ENCODE measurements at regions not wholly inside any gene's neighbourhood (a gene's known extent, or its start where the extent isn't known, plus 50 kb on each side); places are given as distances from the start of the nearest gene placed in this dataset.

DNA sequence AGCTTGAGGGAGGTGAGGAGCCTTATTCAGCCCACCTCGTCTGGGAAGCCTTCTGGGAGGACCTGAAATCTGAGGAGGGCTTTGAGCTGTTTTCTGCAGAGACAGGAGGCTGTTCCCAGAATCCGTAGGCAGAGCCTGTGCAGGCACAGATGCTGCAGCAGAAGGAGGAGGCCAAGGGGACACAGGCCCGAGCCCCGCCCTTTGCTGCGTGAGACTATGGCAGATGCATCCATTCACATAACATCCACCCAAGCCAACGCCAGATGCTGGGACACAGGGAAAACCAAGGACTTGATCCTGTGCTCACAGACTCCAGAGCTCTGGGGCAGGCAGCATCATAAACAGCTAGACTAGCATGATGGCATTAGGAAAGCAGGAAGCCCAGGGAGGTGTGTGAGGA is 98.2 kb downstream of the KCNF1 start:
- TF ChIP-seq, protein P1, sequence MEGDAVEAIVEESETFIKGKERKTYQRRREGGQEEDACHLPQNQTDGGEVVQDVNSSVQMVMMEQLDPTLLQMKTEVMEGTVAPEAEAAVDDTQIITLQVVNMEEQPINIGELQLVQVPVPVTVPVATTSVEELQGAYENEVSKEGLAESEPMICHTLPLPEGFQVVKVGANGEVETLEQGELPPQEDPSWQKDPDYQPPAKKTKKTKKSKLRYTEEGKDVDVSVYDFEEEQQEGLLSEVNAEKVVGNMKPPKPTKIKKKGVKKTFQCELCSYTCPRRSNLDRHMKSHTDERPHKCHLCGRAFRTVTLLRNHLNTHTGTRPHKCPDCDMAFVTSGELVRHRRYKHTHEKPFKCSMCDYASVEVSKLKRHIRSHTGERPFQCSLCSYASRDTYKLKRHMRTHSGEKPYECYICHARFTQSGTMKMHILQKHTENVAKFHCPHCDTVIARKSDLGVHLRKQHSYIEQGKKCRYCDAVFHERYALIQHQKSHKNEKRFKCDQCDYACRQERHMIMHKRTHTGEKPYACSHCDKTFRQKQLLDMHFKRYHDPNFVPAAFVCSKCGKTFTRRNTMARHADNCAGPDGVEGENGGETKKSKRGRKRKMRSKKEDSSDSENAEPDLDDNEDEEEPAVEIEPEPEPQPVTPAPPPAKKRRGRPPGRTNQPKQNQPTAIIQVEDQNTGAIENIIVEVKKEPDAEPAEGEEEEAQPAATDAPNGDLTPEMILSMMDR (IDR thresholded peaks at IDR 0.05) = no peak
- TF ChIP-seq POLR2A (IDR thresholded peaks at IDR 0.05) = no peak

Data from adrenal gland (tissue), 5 donors.